Body of pancreas (tissue), 4 donors: ENCODE measurements at regions not wholly inside any gene's neighbourhood (a gene's known extent, or its start where the extent isn't known, plus 50 kb on each side); places are given as distances from the start of the nearest gene placed in this dataset.

ENCODE experiments used
- ATAC-seq: fragments of 150-250 bp; one replicate; pipeline ENCODE4 v1.9.1; 2016
- DNase-seq, 4 donors: peaks; one replicate each; pipeline ENCODE4 v3.0.0-alpha.2; 2019
- H3K27ac ChIP-seq, 4 donors: fragments of 200-600 bp; sonication (generic); 1 replicate in 3 of 4; 2 replicates in 1 of 4; pipeline versions ENCODE4 v1.5.1 to v1.6.1; 2016 to 2019; ENCODE audit warnings: mild to moderate bottlenecking in 1 of 4, mixed read lengths in 1 of 4, moderate library complexity in 1 of 4
- H3K27me3 ChIP-seq, 2 donors: fragments of 200-600 bp; sonication (generic); one replicate each; pipeline ENCODE4 v1.6.0; 2016; ENCODE audit warnings: mild to moderate bottlenecking in 1 of 2
- H3K36me3 ChIP-seq, 2 donors: fragments of 200-600 bp; sonication (generic); replicated peaks in 1 of 2; 2 replicates each; pipeline ENCODE4 v1.5.1; 2016; ENCODE audit warnings: low read depth in 2 of 2; ENCODE audit not compliant: insufficient read depth in 1 of 2
- H3K4me1 ChIP-seq: fragments of 200-600 bp; sonication (generic); one replicate; pipeline ENCODE4 v1.6.0; 2016
- H3K4me3 ChIP-seq, 2 donors: fragments of 200-600 bp; sonication (generic); 1 replicate in 1 of 2; 2 replicates in 1 of 2; pipeline ENCODE4 v1.5.1; 2016 to 2019
- H3K9me3 ChIP-seq, 3 donors: fragments of 200-600 bp; sonication (generic); 1 replicate in 2 of 3; 2 replicates in 1 of 3; pipeline ENCODE4 v1.5.1; 2016
- CTCF ChIP-seq, 7 experiments: fragments of 450-650 bp in 4 of 7; fragments of 200-600 bp in 3 of 7; sonication (generic) in 3 of 7; IDR thresholded peaks; one replicate each; pipeline ENCODE4 v1.5.1; 2016 to 2019; ENCODE audit warnings: antibody characterized with exemption in 7 of 7
- POLR2A ChIP-seq, 3 donors: fragments of 450-650 bp; IDR thresholded peaks; one replicate each; pipeline ENCODE4 v1.6.1; 2016; ENCODE audit warnings: antibody characterized with exemption in 3 of 3, mild to moderate bottlenecking in 2 of 3
- WGBS, 2 donors: methylation state at CpG; one replicate each; pipeline ENCODE4 v1.1.5; 2017; 5-methylcytosine and 5-hydroxymethylcytosine counted together
- intact Hi-C: fragments of 100-400 bp; cut with DNase I; formaldehyde crosslinking; loops from one replicate; pipeline ENCODE4 v1.15.1; 2023

- intact Hi-C loops = no loop called here
- DNase-seq (no peak), ATAC-seq (no peak)
- Histone ChIP-seq H3K9me3 (no peaks in the 10 kb centered on the region), H3K27ac (no peak overlapping the region), H3K4me3 (no peak overlapping the region), H3K27me3 (no peaks in the 10 kb centered on the region), H3K36me3 (no peaks in the 10 kb centered on the region), H3K4me1 (no peaks in the 10 kb centered on the region)
- no peak for TF ChIP-seq POLR2A (IDR thresholded peaks at IDR 0.05)
- no peak for TF ChIP-seq CTCF (IDR thresholded peaks at IDR 0.05)
- WGBS, 2 donors = 51 to 54% methylated on average over 10 of the region's 10 CpGs
These were observed 483.0 kb downstream of the TMEM114 start for GRCh38 chr16:8107296-8107695.

GRCh38 chr16:8103649-8104289 is 486.5 kb downstream of the TMEM114 start:
- ATAC-seq = no peak
- TF ChIP-seq CTCF (IDR thresholded peaks at IDR 0.05) = no peak
- no peak for TF ChIP-seq POLR2A (IDR thresholded peaks at IDR 0.05)
- 74 to 76% methylated on average over 8 of the region's 8 CpGs for WGBS, 2 donors

GRCh38 chr16:8099586-8099985 is 490.7 kb downstream of the TMEM114 start:
- no peaks in the 10 kb centered on the region for H3K9me3 ChIP-seq
- no peak for TF ChIP-seq CTCF (IDR thresholded peaks at IDR 0.05)
- no peak for TF ChIP-seq POLR2A (IDR thresholded peaks at IDR 0.05)
- no peak overlapping the region for H3K4me3 ChIP-seq
- WGBS, 2 donors = 32 to 43% methylated on average over 4 of the region's 4 CpGs
- DNase-seq = no peak
- H3K36me3 ChIP-seq = no peaks in the 10 kb centered on the region
- no peaks in the 10 kb centered on the region for H3K4me1 ChIP-seq
- no peak for ATAC-seq
- no peaks in the 10 kb centered on the region for H3K27me3 ChIP-seq
- intact Hi-C loops = no loop called here
- H3K27ac ChIP-seq = no peak overlapping the region

More at GRCh38 chr16:8103649-8104289, 486.5 kb downstream of the TMEM114 start:
- Histone ChIP-seq H3K27me3 (no peaks in the 10 kb centered on the region), H3K27ac (no peak overlapping the region), H3K36me3 (no peaks in the 10 kb centered on the region), H3K4me1 (no peaks in the 10 kb centered on the region), H3K9me3 (no peaks in the 10 kb centered on the region), H3K4me3 (no peak overlapping the region)
- DNase-seq = no peak
- intact Hi-C loops = no loop called here

- intact Hi-C loops = no loop called here
- Histone ChIP-seq H3K27ac (no peak overlapping the region), H3K9me3 (no peaks in the 10 kb centered on the region), H3K4me1 (no peaks in the 10 kb centered on the region), H3K4me3 (no peak overlapping the region), H3K36me3 (no peaks in the 10 kb centered on the region), H3K27me3 (no peaks in the 10 kb centered on the region)
- no peak for TF ChIP-seq POLR2A (IDR thresholded peaks at IDR 0.05)
- no peak for TF ChIP-seq CTCF (IDR thresholded peaks at IDR 0.05)
- DNase-seq (no peak), ATAC-seq (no peak)
- 46 to 60% methylated on average over 11 of the region's 11 CpGs for WGBS, 2 donors
These were observed 491.3 kb downstream of the TMEM114 start for GRCh38 chr16:8098947-8099512.

GRCh38 chr16:8096211-8096610 is 494.1 kb downstream of the TMEM114 start:
- TF ChIP-seq CTCF (IDR thresholded peaks at IDR 0.05) (no peak), POLR2A (IDR thresholded peaks at IDR 0.05) (no peak)
- WGBS, 2 donors = 43 to 48% methylated on average over 2 to 5 of the region's 5 CpGs
- H3K27ac ChIP-seq = no peak overlapping the region
- no peak for DNase-seq
- intact Hi-C loops = no loop called here
- H3K36me3 ChIP-seq = no peaks in the 10 kb centered on the region
- H3K9me3 ChIP-seq = no peaks in the 10 kb centered on the region
- H3K27me3 ChIP-seq = no peaks in the 10 kb centered on the region
- ATAC-seq = no peak
- no peaks in the 10 kb centered on the region for H3K4me1 ChIP-seq
- H3K4me3 ChIP-seq = no peak overlapping the region
